ENCODE measurements at regions not wholly inside any gene's neighbourhood (a gene's known extent, or its start where the extent isn't known, plus 50 kb on each side); places are given as distances from the start of the nearest gene placed in this dataset.

DNA sequence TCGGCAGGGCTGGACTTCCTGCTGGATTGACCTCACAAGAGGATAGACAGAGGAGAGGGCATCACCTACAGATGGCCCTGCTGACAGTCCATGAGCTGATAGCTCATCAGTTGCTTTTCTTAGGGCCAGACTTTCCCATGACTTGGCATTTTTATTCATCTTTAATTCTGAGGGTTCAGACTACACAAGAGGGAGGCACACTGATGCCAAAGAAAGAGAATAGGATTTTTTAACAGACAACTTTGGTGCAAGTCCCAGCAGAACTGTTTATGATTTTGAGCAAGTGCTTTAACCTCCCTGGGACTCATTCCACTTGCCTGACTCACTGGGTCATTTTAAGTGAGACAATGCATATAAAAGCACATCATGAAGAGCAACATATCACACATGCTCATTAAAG lies 299.2 kb downstream of the INSIG2 start:
- no peak for TF ChIP-seq CTCF (IDR thresholded peaks at IDR 0.05; ENCODE audit: low read depth, low read length)
- TF ChIP-seq POLR2A (IDR thresholded peaks at IDR 0.05; ENCODE audit: extremely low read depth, insufficient read length), result no peak
- TF ChIP-seq, protein P1, sequence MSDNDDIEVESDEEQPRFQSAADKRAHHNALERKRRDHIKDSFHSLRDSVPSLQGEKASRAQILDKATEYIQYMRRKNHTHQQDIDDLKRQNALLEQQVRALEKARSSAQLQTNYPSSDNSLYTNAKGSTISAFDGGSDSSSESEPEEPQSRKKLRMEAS (IDR thresholded peaks at IDR 0.05; ENCODE audit: low read depth, low read length), result no peak
